GM23338 (cell line): ENCODE measurements at regions not wholly inside any gene's neighbourhood (a gene's known extent, or its start where the extent isn't known, plus 50 kb on each side); places are given as distances from the start of the nearest gene placed in this dataset.

Source experiments
- ATAC-seq: fragments of 200-7000 bp; cut with Tn5 transposase; 3 replicates; pipeline ENCODE4 v1.9.1; 2020
- DNase-seq: peaks from one replicate; pipeline ENCODE4 v3.0.0-alpha.2; 2015; ENCODE audit warnings: low spot score
- H2AFZ ChIP-seq: fragments of 200-600 bp; sonication (generic); 2 replicates; pipeline ENCODE4 v1.8.0; 2016; ENCODE audit warnings: antibody characterized with exemption, mild to moderate bottlenecking, moderate library complexity
- H3F3A ChIP-seq: fragments of 200-600 bp; sonication (generic); replicated peaks from 2 replicates; pipeline ENCODE4 v1.8.0; 2017; ENCODE audit warnings: antibody characterized with exemption, mixed run types, low read depth
- H3K27ac ChIP-seq: fragments of 200-600 bp; sonication (generic); 2 replicates; pipeline ENCODE4 v1.6.1; 2016; ENCODE audit warnings: low read depth
- H3K27me3 ChIP-seq: fragments of 200-600 bp; sonication (generic); 2 replicates; pipeline ENCODE4 v1.8.0; 2016; ENCODE audit warnings: mild to moderate bottlenecking, mixed run types, moderate library complexity; ENCODE audit not compliant: insufficient read depth
- H3K36me3 ChIP-seq: fragments of 200-600 bp; sonication (generic); 2 replicates; pipeline ENCODE4 v1.8.0; 2016; ENCODE audit warnings: mild to moderate bottlenecking; ENCODE audit not compliant: insufficient read depth
- H3K4me1 ChIP-seq: fragments of 200-600 bp; sonication (generic); 2 replicates; pipeline ENCODE4 v1.8.0; 2016; ENCODE audit warnings: mild to moderate bottlenecking, moderate library complexity; ENCODE audit not compliant: insufficient read depth
- H3K4me2 ChIP-seq: fragments of 200-600 bp; sonication (generic); 2 replicates; pipeline ENCODE4 v1.7.1; 2017; ENCODE audit warnings: mixed run types
- H3K4me3 ChIP-seq: fragments of 200-600 bp; sonication (generic); 2 replicates; pipeline ENCODE4 v1.6.1; 2016; ENCODE audit warnings: mixed run types
- H3K79me2 ChIP-seq: fragments of 200-600 bp; sonication (generic); replicated peaks from 2 replicates; pipeline ENCODE4 v1.8.0; 2017; ENCODE audit warnings: mild to moderate bottlenecking; ENCODE audit not compliant: insufficient read depth
- H3K9me2 ChIP-seq: fragments of 200-600 bp; sonication (generic); 2 replicates; pipeline ENCODE4 v1.8.0; 2017; ENCODE audit not compliant: insufficient read depth
- H4K20me1 ChIP-seq: fragments of 200-600 bp; sonication (generic); replicated peaks from 2 replicates; pipeline ENCODE4 v1.8.0; 2017; ENCODE audit warnings: mild to moderate bottlenecking; ENCODE audit not compliant: insufficient read depth
- H3K27ac Mint-ChIP-seq: 2 replicates; pipeline ENCODE4 v1.8.0; 2020; ENCODE audit warnings: inconsistent platforms, mild to moderate bottlenecking, moderate library complexity, mixed read lengths
- H3K27me3 Mint-ChIP-seq: 3 replicates; pipeline ENCODE4 v1.8.0; 2022; ENCODE audit warnings: low read depth, mild to moderate bottlenecking, moderate library complexity, mixed read lengths, inconsistent platforms; ENCODE audit not compliant: insufficient read depth, poor library complexity
- H3K36me3 Mint-ChIP-seq: 3 replicates; pipeline ENCODE4 v1.8.0; 2021; ENCODE audit warnings: low read depth, mild to moderate bottlenecking, inconsistent platforms, moderate library complexity, mixed read lengths
- H3K4me1 Mint-ChIP-seq: 3 replicates; pipeline ENCODE4 v1.8.0; 2020; ENCODE audit warnings: mild to moderate bottlenecking, inconsistent platforms, mixed read lengths
- H3K4me3 Mint-ChIP-seq: 3 replicates; pipeline ENCODE4 v1.8.0; 2021; ENCODE audit warnings: moderate library complexity, mild to moderate bottlenecking, inconsistent platforms, mixed read lengths
- H3K9me3 Mint-ChIP-seq: 3 replicates; pipeline ENCODE4 v1.8.0; 2020; ENCODE audit warnings: moderate library complexity, mild to moderate bottlenecking, inconsistent platforms, mixed read lengths
- CREB1 ChIP-seq: fragments of 250-450 bp; sonication (Bioruptor Pico); IDR thresholded peaks from 2 replicates; pipeline ENCODE4 v1.5.0; 2020; ENCODE audit warnings: low read depth, mild to moderate bottlenecking, moderate library complexity
- CTCF ChIP-seq, 2 experiments: fragments of 200-600 bp in 1 of 2; sonication (generic) in 1 of 2; conservative IDR thresholded peaks; 2 replicates each; pipeline versions ENCODE4 v1.5.1 to v1.6.1; 2016 to 2017; ENCODE audit warnings: antibody characterized with exemption in 2 of 2, low read depth in 2 of 2, mild to moderate bottlenecking in 2 of 2, moderate library complexity in 1 of 2
- ETS1 ChIP-seq: IDR thresholded peaks from 2 replicates; pipeline ENCODE4 v1.6.1; 2016; ENCODE audit warnings: antibody characterized with exemption
- EZH2 ChIP-seq: fragments of 200-600 bp; sonication (generic); IDR thresholded peaks from one replicate; pipeline ENCODE4 v1.8.0; 2017; ENCODE audit warnings: antibody characterized with exemption, mild to moderate bottlenecking, low read depth; ENCODE audit not compliant: unreplicated experiment
- EZH2phosphoT487 ChIP-seq: fragments of 200-600 bp; sonication (generic); IDR thresholded peaks from one replicate; pipeline ENCODE4 v1.8.1; 2018; ENCODE audit warnings: antibody characterized with exemption; ENCODE audit not compliant: unreplicated experiment
- JUNB ChIP-seq: IDR thresholded peaks from one replicate; pipeline ENCODE4 v1.6.1; 2016; ENCODE audit warnings: antibody characterized with exemption; ENCODE audit not compliant: unreplicated experiment
- NANOG ChIP-seq: IDR thresholded peaks from 2 replicates; pipeline ENCODE4 v1.6.1; 2016; ENCODE audit warnings: antibody characterized with exemption, borderline replicate concordance
- POLR2AphosphoS5 ChIP-seq: IDR thresholded peaks from 2 replicates; pipeline ENCODE4 v1.6.1; 2016; ENCODE audit warnings: antibody characterized with exemption, low read depth
- REST ChIP-seq: IDR thresholded peaks from one replicate; pipeline ENCODE4 v1.6.1; 2018; ENCODE audit warnings: antibody characterized with exemption; ENCODE audit not compliant: unreplicated experiment
- STAT1 ChIP-seq: IDR thresholded peaks from one replicate; pipeline ENCODE4 v1.6.1; 2016; ENCODE audit warnings: antibody characterized with exemption; ENCODE audit not compliant: unreplicated experiment
- ZNF114 ChIP-seq: fragments of 250-450 bp; sonication (Bioruptor Pico); IDR thresholded peaks from 2 replicates; pipeline ENCODE4 v1.5.0; 2020; ENCODE audit warnings: mild to moderate bottlenecking, moderate library complexity
- ZNF331 ChIP-seq: fragments of 250-450 bp; sonication (Bioruptor Pico); IDR thresholded peaks from 2 replicates; pipeline ENCODE4 v1.5.0; 2020; ENCODE audit warnings: low read depth, mild to moderate bottlenecking, moderate library complexity
- ZNF462 ChIP-seq: fragments of 250-450 bp; sonication (Bioruptor Pico); IDR thresholded peaks from 2 replicates; pipeline ENCODE4 v1.5.0; 2020; ENCODE audit warnings: mild to moderate bottlenecking, moderate library complexity

- Histone ChIP-seq H2AFZ (no peak overlapping the region), H3K27me3 (no peaks in the 10 kb centered on the region), H4K20me1 (no peaks in the 10 kb centered on the region), H3K27ac (no peak overlapping the region), H3K4me2 (no peak overlapping the region), H3K9me2 (peaks cover 8% of the 10 kb centered on the region; the same call in 1 of the 2 replicates), H3K4me1 (peaks cover 35% of the 10 kb centered on the region), H3K4me3 (no peak overlapping the region), H3F3A (no peaks in the 10 kb centered on the region; the same call in 1 of the 2 replicates), H3K79me2 (no peaks in the 10 kb centered on the region), H3K36me3 (no peaks in the 10 kb centered on the region)
- Mint-ChIP-seq H3K27me3 (peaks cover 6% of the 10 kb centered on the region), H3K9me3 (no peaks in the 10 kb centered on the region), H3K4me3 (no peak overlapping the region), H3K4me1 (peaks cover 35% of the 10 kb centered on the region), H3K27ac (no peak overlapping the region), H3K36me3 (no peaks in the 10 kb centered on the region)
- DNase-seq (no peak), ATAC-seq (no peak)
- no peak for TF ChIP-seq POLR2AphosphoS5
- TF ChIP-seq CREB1, result no peak
- TF ChIP-seq ZNF114, result no peak
- TF ChIP-seq ZNF331 (CRISPR knock-in tag), result no peak
- TF ChIP-seq ETS1, result no peak
- TF ChIP-seq ZNF462 (CRISPR knock-in tag), result no peak
- TF ChIP-seq NANOG, result no peak
- TF ChIP-seq STAT1, result no peak
- TF ChIP-seq JUNB, result no peak
- no peak for TF ChIP-seq EZH2
- TF ChIP-seq REST, result no peak
- no peak for TF ChIP-seq CTCF (conservative IDR thresholded peaks at IDR 0.05; ENCODE audit: low read depth in 2 of 2)
- no peak for TF ChIP-seq EZH2phosphoT487
These were observed 111.7 kb upstream of the KLHL14 start for GRCh38 chr18:32884543-32884942.
